ENCODE measurements at regions not wholly inside any gene's neighbourhood (a gene's known extent, or its start where the extent isn't known, plus 50 kb on each side); places are given as distances from the start of the nearest gene placed in this dataset.

GRCh38 chr2:42918671-42919318 is 126.4 kb upstream of the HAAO start:
- TF ChIP-seq CTCF (IDR thresholded peaks at IDR 0.05) = no peak
- no peak for TF ChIP-seq EP300 (IDR thresholded peaks at IDR 0.05; ENCODE audit: low read depth)
- TF ChIP-seq POLR2A (IDR thresholded peaks at IDR 0.05) = no peak

All from transverse colon (tissue), 3 donors.